IMR-90 (cell line): ENCODE measurements at regions not wholly inside any gene's neighbourhood (a gene's known extent, or its start where the extent isn't known, plus 50 kb on each side); places are given as distances from the start of the nearest gene placed in this dataset.

Source experiments
- ATAC-seq: fragments of 200-7000 bp; cut with Tn5 transposase; 2 replicates; pipeline ENCODE4 v1.9.1; 2020; ENCODE audit warnings: low read depth, mild to moderate bottlenecking, moderate library complexity
- BruUV-seq: library from RNA; stranded (reverse); fragments of 400-500 nt; replicated peaks from 2 replicates; lab custom pipeline; 2021; lab: Mats Ljungman, UMichigan
- CTCF ChIA-PET: fragments of 300-600 bp; formaldehyde crosslinking; extraction: SDS; loops from one replicate; lab custom pipeline; 2021; ENCODE audit warnings: antibody characterized with exemption; lab: Yijun Ruan, JAX
- POLR2A ChIA-PET: fragments of 300-600 bp; sonication (Branson Sonifier 250); formaldehyde crosslinking; loops from one replicate; lab custom pipeline; 2022; ENCODE audit warnings: antibody characterized with exemption; ENCODE audit not compliant: unreplicated experiment; lab: Charles Lee
- DNase-seq: peaks from one replicate; pipeline ENCODE4 v3.0.0; 2013
- H2AFZ ChIP-seq: replicated peaks from 2 replicates; pipeline ENCODE3; 2013; ENCODE audit warnings: low read length, mild to moderate bottlenecking; ENCODE audit not compliant: poor library complexity
- H2AK5ac ChIP-seq: 2 replicates; pipeline ENCODE4 v1.6.1; 2013; ENCODE audit warnings: low read depth, low read length, inconsistent platforms
- H2AK9ac ChIP-seq: replicated peaks from 2 replicates; pipeline ENCODE3; 2013; ENCODE audit warnings: mild to moderate bottlenecking, low read depth, low read length, moderate library complexity; ENCODE audit not compliant: poor library complexity
- H2BK120ac ChIP-seq: 2 replicates; pipeline ENCODE4 v1.6.1; 2013; ENCODE audit warnings: low read depth, low read length, inconsistent platforms
- H2BK15ac ChIP-seq: 3 replicates; pipeline ENCODE4 v1.6.1; 2013; ENCODE audit warnings: low read depth, low read length, inconsistent platforms
- H2BK20ac ChIP-seq: 2 replicates; pipeline ENCODE4 v1.6.1; 2013; ENCODE audit warnings: low read depth, mild to moderate bottlenecking, inconsistent platforms, low read length, moderate library complexity
- H2BK5ac ChIP-seq: 2 replicates; pipeline ENCODE4 v1.6.1; 2013; ENCODE audit warnings: mild to moderate bottlenecking, low read depth, low read length, inconsistent platforms; ENCODE audit not compliant: poor library complexity, severe bottlenecking
- H3K14ac ChIP-seq: replicated peaks from 2 replicates; pipeline ENCODE4 v1.6.1; 2013; ENCODE audit warnings: low read depth, low read length, inconsistent platforms
- H3K18ac ChIP-seq: 2 replicates; pipeline ENCODE4 v1.6.1; 2013; ENCODE audit warnings: low read depth, low read length, control low read depth
- H3K23ac ChIP-seq: 2 replicates; pipeline ENCODE4 v1.6.1; 2013; ENCODE audit warnings: low read depth, low read length, inconsistent platforms
- H3K27ac ChIP-seq: 2 replicates; pipeline ENCODE4 v1.5.1; 2013; ENCODE audit warnings: mild to moderate bottlenecking, control low read depth, low read length; ENCODE audit not compliant: insufficient read depth
- H3K27me3 ChIP-seq: 2 replicates; pipeline ENCODE4 v1.6.1; 2013; ENCODE audit warnings: low read length; ENCODE audit not compliant: control insufficient read depth, insufficient read depth
- H3K36me3 ChIP-seq: 2 replicates; pipeline ENCODE4 v1.6.1; 2013; ENCODE audit warnings: low read length, mixed read lengths; ENCODE audit not compliant: control insufficient read depth, insufficient read depth
- H3K4ac ChIP-seq: 2 replicates; pipeline ENCODE4 v1.6.1; 2013; ENCODE audit warnings: low read depth, low read length, inconsistent platforms
- H3K4me1 ChIP-seq: 2 replicates; pipeline ENCODE4 v1.6.1; 2013; ENCODE audit warnings: low read length, mixed read lengths; ENCODE audit not compliant: control insufficient read depth, insufficient read depth
- H3K4me2 ChIP-seq: 2 replicates; pipeline ENCODE4 v1.6.1; 2013; ENCODE audit warnings: low read depth, mild to moderate bottlenecking, control low read depth, low read length, moderate library complexity
- H3K4me3 ChIP-seq: 2 replicates; pipeline ENCODE4 v1.5.1; 2013; ENCODE audit warnings: low read depth, mild to moderate bottlenecking, control low read depth, low read length, moderate library complexity; ENCODE audit not compliant: insufficient read depth
- H3K56ac ChIP-seq: 2 replicates; pipeline ENCODE4 v1.6.1; 2013; ENCODE audit warnings: low read length, inconsistent platforms; ENCODE audit not compliant: insufficient read depth; ENCODE audit errors: extremely low read depth
- H3K79me1 ChIP-seq, 2 experiments: 2 replicates each; pipeline ENCODE4 v1.6.1; 2013; ENCODE audit warnings: low read length in 2 of 2, inconsistent platforms in 1 of 2, low read depth in 1 of 2
- H3K9ac ChIP-seq: 2 replicates; pipeline ENCODE4 v1.6.1; 2013; ENCODE audit warnings: low read depth, low read length, control low read depth
- H3K9me1 ChIP-seq: 2 replicates; pipeline ENCODE4 v1.6.1; 2013; ENCODE audit warnings: low read length, inconsistent platforms; ENCODE audit not compliant: insufficient read depth
- H3K9me3 ChIP-seq: 2 replicates; pipeline ENCODE4 v1.6.1; 2013; ENCODE audit warnings: low read length; ENCODE audit not compliant: control insufficient read depth, insufficient read depth
- H4K20me1 ChIP-seq: 2 replicates; pipeline ENCODE4 v1.6.1; 2013; ENCODE audit warnings: low read length, inconsistent platforms; ENCODE audit not compliant: insufficient read depth
- H4K5ac ChIP-seq: 2 replicates; pipeline ENCODE4 v1.6.1; 2013; ENCODE audit warnings: mild to moderate bottlenecking, low read depth, low read length, control low read depth
- H4K8ac ChIP-seq, 2 experiments: 2 replicates each; pipeline ENCODE4 v1.6.1; 2013; ENCODE audit warnings: low read depth in 2 of 2, low read length in 2 of 2, control low read depth in 1 of 2, inconsistent platforms in 1 of 2
- H4K91ac ChIP-seq: 2 replicates; pipeline ENCODE4 v1.6.1; 2013; ENCODE audit warnings: low read depth, low read length, inconsistent platforms; ENCODE audit not compliant: insufficient read depth
- MAFK ChIP-seq: IDR thresholded peaks from 2 replicates; pipeline ENCODE4 v1.6.1; 2012; ENCODE audit warnings: low read depth, low read length, improper control_type of control experiment
- RAD21 ChIP-seq: IDR thresholded peaks from 2 replicates; pipeline ENCODE4 v1.6.1; 2012; ENCODE audit warnings: low read length, improper control_type of control experiment
- dilution Hi-C: fragments of 300-500 bp; cut with HindIII; formaldehyde crosslinking; loops from one replicate; pipeline ENCODE4 v1.14.3; 2018; ENCODE audit warnings: low sequenced_read_pairs; ENCODE audit not compliant: unreplicated experiment
- in situ Hi-C: fragments of 300-500 bp; cut with MboI; formaldehyde crosslinking; loops from 3 replicates; pipeline ENCODE4 v1.14.3; 2019; ENCODE audit warnings: low sequenced_read_pairs, inconsistent platforms, mixed read lengths
- intact Hi-C: fragments of 100-400 bp; cut with micrococcal nuclease; formaldehyde crosslinking; loops from 2 replicates; pipeline ENCODE4 v1.10.0; 2022

GRCh38 chr2:53150146-53150545, 617.5 kb upstream of the CHAC2 start:
- Histone ChIP-seq H4K8ac (no peak overlapping the region), H4K91ac (no peak overlapping the region), H3K27me3 (no peaks in the 10 kb centered on the region), H3K4me3 (no peak overlapping the region), H2AFZ (no peak overlapping the region), H3K4me2 (no peak overlapping the region), H4K5ac (no peak overlapping the region), H3K23ac (no peak overlapping the region), H3K9me3 (no peaks in the 10 kb centered on the region), H3K4ac (no peak overlapping the region), H4K20me1 (no peaks in the 10 kb centered on the region), H2BK120ac (no peak overlapping the region), H3K9ac (no peak overlapping the region), H3K9me1 (no peaks in the 10 kb centered on the region), H2BK5ac (no peak overlapping the region), H3K27ac (no peak overlapping the region), H3K18ac (no peak overlapping the region), H3K4me1 (no peaks in the 10 kb centered on the region), H3K14ac (no peak overlapping the region), H3K79me1 (no peaks in the 10 kb centered on the region), H2AK5ac (no peak overlapping the region), H2BK20ac (no peak overlapping the region), H3K36me3 (no peaks in the 10 kb centered on the region), H3K56ac (no peak overlapping the region), H2BK15ac (no peak overlapping the region), H2AK9ac (no peak overlapping the region)
- DNase-seq = no peak
- no peak for ATAC-seq
- TF ChIP-seq MAFK (no peak), RAD21 (no peak)
- CTCF ChIA-PET = no interaction called here
- intact Hi-C loops (no loop called here), dilution Hi-C loops (no loop called here), in situ Hi-C loops (no loop called here)
- BruUV-seq = no TSS peak
- POLR2A ChIA-PET = no interaction called here
